ENCODE measurements at regions not wholly inside any gene's neighbourhood (a gene's known extent, or its start where the extent isn't known, plus 50 kb on each side); places are given as distances from the start of the nearest gene placed in this dataset.

- DNase-seq, result no peak
Observed at GRCh38 chr17:69723316-69723715, 308.8 kb downstream of the MAP2K6 start.

GRCh38 chr17:69723741-69724140 lies 309.2 kb downstream of the MAP2K6 start:
- no peak for DNase-seq

- DNase-seq, result no peak
Observed at GRCh38 chr17:69724238-69724637, 309.7 kb downstream of the MAP2K6 start.

GRCh38 chr17:69725146-69725545 lies 310.6 kb downstream of the MAP2K6 start:
- no peak for DNase-seq

- no peak for DNase-seq
Observed at GRCh38 chr17:69728816-69729215, 314.3 kb downstream of the MAP2K6 start.

- no peak for DNase-seq
Observed at GRCh38 chr17:69729944-69730343, 315.4 kb downstream of the MAP2K6 start.

- no peak for DNase-seq
Observed at GRCh38 chr17:69732272-69732918, 317.9 kb downstream of the MAP2K6 start.

- DNase-seq, result no peak
Observed at GRCh38 chr17:69733171-69734012, 318.9 kb downstream of the MAP2K6 start.

- DNase-seq, result no peak
Observed at GRCh38 chr17:69734656-69735055, 320.2 kb downstream of the MAP2K6 start.

GRCh38 chr17:69735285-69735684 lies 320.8 kb downstream of the MAP2K6 start:
- DNase-seq, result no peak

- DNase-seq, result no peak
Observed at GRCh38 chr17:69743091-69743490, 328.6 kb downstream of the MAP2K6 start.

- no peak for DNase-seq
Observed at GRCh38 chr17:69744512-69745070, 330.1 kb downstream of the MAP2K6 start.

- no peak for DNase-seq
Observed at GRCh38 chr17:69749911-69750310, 325.1 kb upstream of the KCNJ16 start.

GRCh38 chr17:69757688-69758430 lies 317.2 kb upstream of the KCNJ16 start:
- no peak for DNase-seq

GRCh38 chr17:69760562-69760961 lies 314.5 kb upstream of the KCNJ16 start:
- no peak for DNase-seq

GRCh38 chr17:69761011-69761410 lies 314.0 kb upstream of the KCNJ16 start:
- no peak for DNase-seq

- no peak for DNase-seq
Observed at GRCh38 chr17:69761767-69762321, 313.2 kb upstream of the KCNJ16 start.

GRCh38 chr17:69762359-69762758 lies 312.7 kb upstream of the KCNJ16 start:
- no peak for DNase-seq

GRCh38 chr17:69762766-69763165 lies 312.3 kb upstream of the KCNJ16 start:
- DNase-seq, result no peak

- no peak for DNase-seq
Observed at GRCh38 chr17:69763503-69763902, 311.5 kb upstream of the KCNJ16 start.

- DNase-seq, result no peak
Observed at GRCh38 chr17:69764146-69764545, 310.9 kb upstream of the KCNJ16 start.

- DNase-seq, result no peak
Observed at GRCh38 chr17:69769050-69769449, 306.0 kb upstream of the KCNJ16 start.

GRCh38 chr17:69773081-69773480 lies 301.9 kb upstream of the KCNJ16 start:
- DNase-seq, result no peak

Measured in AML-193 (cell line).